Stomach (tissue), 8 donors: ENCODE measurements at regions not wholly inside any gene's neighbourhood (a gene's known extent, or its start where the extent isn't known, plus 50 kb on each side); places are given as distances from the start of the nearest gene placed in this dataset.

ENCODE experiments used
- DNase-seq, 2 donors: peaks; one replicate each; pipeline versions ENCODE4 v3.0.0 to v3.0.0-alpha.2; 2013 to 2019
- H3K27ac ChIP-seq, 5 donors: fragments of 200-600 bp in 4 of 5; sonication (generic) in 4 of 5; one replicate each; pipeline ENCODE4 v1.5.1; 2013 to 2019; ENCODE audit warnings: mild to moderate bottlenecking in 1 of 5, moderate library complexity in 1 of 5
- H3K27me3 ChIP-seq, 3 donors: fragments of 200-600 bp; sonication (generic); one replicate each; pipeline ENCODE4 v1.5.1; 2017 to 2019; ENCODE audit warnings: mixed run types in 1 of 3
- H3K36me3 ChIP-seq, 4 donors: fragments of 200-600 bp; sonication (generic); 1 replicate in 3 of 4; 2 replicates in 1 of 4; pipeline ENCODE4 v1.5.1; 2016 to 2019
- H3K4me1 ChIP-seq, 4 donors: fragments of 200-600 bp; sonication (generic); one replicate each; pipeline ENCODE4 v1.5.1; 2016 to 2019
- H3K4me3 ChIP-seq, 4 donors: fragments of 200-600 bp; sonication (generic) in 3 of 4; one replicate each; pipeline ENCODE4 v1.5.1; 2016 to 2019; ENCODE audit warnings: mild to moderate bottlenecking in 1 of 4
- H3K9me3 ChIP-seq, 4 donors: fragments of 200-600 bp; sonication (generic); one replicate each; pipeline ENCODE4 v1.5.1; 2016 to 2019
- EP300 ChIP-seq: sonication (generic); formaldehyde crosslinking; IDR thresholded peaks from one replicate; pipeline ENCODE4 v1.6.1; 2017; ENCODE audit warnings: antibody characterized with exemption
- POLR2A ChIP-seq, 4 donors: fragments of 450-650 bp; IDR thresholded peaks; one replicate each; pipeline ENCODE4 v1.6.1; 2016; ENCODE audit warnings: antibody characterized with exemption in 4 of 4, control low read depth in 2 of 4, mild to moderate bottlenecking in 1 of 4, moderate library complexity in 1 of 4
- POLR2AphosphoS5 ChIP-seq, 3 donors: sonication (generic); formaldehyde crosslinking; IDR thresholded peaks; one replicate each; pipeline ENCODE4 v1.6.1; 2016; ENCODE audit warnings: antibody characterized with exemption in 3 of 3
- WGBS, 5 donors: extraction: QIAGEN DNeasy Blood & Tissue Kit in 3 of 5; methylation state at CpG; one replicate each; pipeline versions ENCODE4 v1.1.5 to v1.1.7; 2013 to 2018; 5-methylcytosine and 5-hydroxymethylcytosine counted together
- intact Hi-C: fragments of 100-400 bp; cut with DNase I; formaldehyde crosslinking; loops from one replicate; pipeline ENCODE4 v1.15.1; 2023; ENCODE audit warnings: low total_unique reads
- TF ChIP-seq, protein P1 (sequence below), 7 experiments: fragments of 450-650 bp in 4 of 7; fragments of 200-600 bp in 3 of 7; sonication (generic) in 3 of 7; IDR thresholded peaks; one replicate each; pipeline ENCODE4 v1.5.1; 2016 to 2019; ENCODE audit warnings: antibody characterized with exemption in 7 of 7, control low read depth in 2 of 7, mild to moderate bottlenecking in 1 of 7
- donor health status: healthy with polysubstance abuse.
- donor health status: Bipolar disorder and iron deficiency.
- donor health status: healthy.

DNA sequence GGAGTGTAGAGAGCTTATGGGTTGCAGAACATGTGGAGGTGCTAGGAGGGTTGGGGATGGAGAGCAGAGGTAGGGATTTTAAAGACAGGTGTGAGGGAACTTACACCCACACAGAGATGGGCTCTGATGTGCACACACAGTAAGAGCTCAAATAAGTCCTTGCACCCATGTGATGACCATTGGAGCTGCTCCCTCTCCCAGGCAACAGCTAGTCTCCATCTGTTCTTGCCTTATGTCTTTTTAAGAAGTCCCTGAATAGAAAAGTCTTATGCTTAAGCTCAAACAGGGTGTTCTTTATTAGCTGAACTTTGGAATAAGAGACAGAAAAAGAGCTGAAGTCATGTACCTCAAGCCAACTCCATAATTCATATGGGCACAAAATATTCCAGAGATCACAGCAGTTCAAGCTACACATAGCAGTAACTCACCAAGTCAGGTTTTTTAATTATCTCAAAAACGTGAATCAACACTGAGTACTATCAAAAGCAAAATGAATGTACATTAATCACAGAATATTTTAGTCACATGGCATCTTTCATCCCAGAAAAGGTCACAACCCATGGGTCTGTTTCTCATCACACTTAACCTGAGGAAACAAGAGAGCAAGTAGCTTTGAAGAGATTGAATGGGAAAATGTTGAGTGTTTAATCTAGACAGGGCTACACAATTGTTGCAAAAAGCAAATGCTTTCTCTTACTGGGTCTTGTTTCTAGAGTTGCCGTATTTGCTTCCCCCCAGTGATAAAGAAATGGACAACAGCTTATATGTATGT lies 1513.6 kb upstream of the SEL1L start:
- Histone ChIP-seq H3K27ac (no peak overlapping the region), H3K9me3 (no peaks in the 10 kb centered on the region), H3K27me3 (no peaks in the 10 kb centered on the region), H3K36me3 (no peaks in the 10 kb centered on the region), H3K4me1 (no peaks in the 10 kb centered on the region), H3K4me3 (no peak overlapping the region)
- TF ChIP-seq POLR2A (IDR thresholded peaks at IDR 0.05), result no peak
- no peak for TF ChIP-seq EP300
- TF ChIP-seq, protein P1, sequence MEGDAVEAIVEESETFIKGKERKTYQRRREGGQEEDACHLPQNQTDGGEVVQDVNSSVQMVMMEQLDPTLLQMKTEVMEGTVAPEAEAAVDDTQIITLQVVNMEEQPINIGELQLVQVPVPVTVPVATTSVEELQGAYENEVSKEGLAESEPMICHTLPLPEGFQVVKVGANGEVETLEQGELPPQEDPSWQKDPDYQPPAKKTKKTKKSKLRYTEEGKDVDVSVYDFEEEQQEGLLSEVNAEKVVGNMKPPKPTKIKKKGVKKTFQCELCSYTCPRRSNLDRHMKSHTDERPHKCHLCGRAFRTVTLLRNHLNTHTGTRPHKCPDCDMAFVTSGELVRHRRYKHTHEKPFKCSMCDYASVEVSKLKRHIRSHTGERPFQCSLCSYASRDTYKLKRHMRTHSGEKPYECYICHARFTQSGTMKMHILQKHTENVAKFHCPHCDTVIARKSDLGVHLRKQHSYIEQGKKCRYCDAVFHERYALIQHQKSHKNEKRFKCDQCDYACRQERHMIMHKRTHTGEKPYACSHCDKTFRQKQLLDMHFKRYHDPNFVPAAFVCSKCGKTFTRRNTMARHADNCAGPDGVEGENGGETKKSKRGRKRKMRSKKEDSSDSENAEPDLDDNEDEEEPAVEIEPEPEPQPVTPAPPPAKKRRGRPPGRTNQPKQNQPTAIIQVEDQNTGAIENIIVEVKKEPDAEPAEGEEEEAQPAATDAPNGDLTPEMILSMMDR (IDR thresholded peaks at IDR 0.05), result no peak
- TF ChIP-seq POLR2AphosphoS5 (IDR thresholded peaks at IDR 0.05), result no peak
- no peak for DNase-seq
- intact Hi-C loops, result no loop called here
- 34 to 43% (median 39%) methylated on average over 2 of the region's 2 CpGs for WGBS, 5 donors

DNA sequence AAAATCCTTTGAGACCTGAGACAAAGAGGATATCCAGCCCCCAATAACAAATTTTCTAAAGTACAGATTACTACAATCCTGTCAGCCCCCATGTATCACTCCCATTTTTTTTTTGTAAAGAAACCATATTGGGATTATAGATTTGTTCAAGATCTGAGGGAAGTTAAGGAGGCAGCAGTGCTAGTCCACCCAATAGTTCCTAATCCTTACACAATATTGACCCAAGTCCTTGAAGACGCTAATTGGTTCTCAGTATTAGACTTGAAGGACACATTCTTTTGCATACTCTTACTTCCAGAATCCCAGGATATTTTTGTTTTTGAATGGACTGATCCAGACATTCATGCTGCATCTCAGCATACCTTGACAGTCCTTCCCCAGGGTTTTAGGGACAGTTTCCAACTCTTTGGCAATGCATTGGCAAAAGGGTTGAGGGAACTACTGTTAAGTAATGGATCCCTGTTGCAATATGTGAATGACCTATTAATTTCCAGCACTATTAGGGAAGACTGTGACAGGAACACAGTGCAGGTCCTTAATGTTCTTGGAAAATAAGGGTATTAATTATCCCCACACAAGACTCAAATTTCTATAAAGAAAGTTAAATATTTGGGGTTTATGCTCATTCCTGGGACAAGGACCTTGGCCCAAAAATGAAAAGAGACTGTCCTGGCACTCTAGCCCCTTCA lies 1519.5 kb upstream of the SEL1L start:
- H3K4me1 ChIP-seq, result peaks cover 0 to 3% (median 0%) of the 10 kb centered on the region in 4 donors
- no peaks in the 10 kb centered on the region for H3K9me3 ChIP-seq
- TF ChIP-seq POLR2A (IDR thresholded peaks at IDR 0.05) (no peak), POLR2AphosphoS5 (IDR thresholded peaks at IDR 0.05) (no peak), EP300 (no peak)
- TF ChIP-seq, protein P1 (IDR thresholded peaks at IDR 0.05), result no peak
- intact Hi-C loops, result no loop called here
- no peaks in the 10 kb centered on the region for H3K36me3 ChIP-seq
- no peak overlapping the region for H3K4me3 ChIP-seq
- 87 to 98% (median 90%) methylated on average over 1 of the region's 1 CpG for WGBS, 5 donors
- no peaks in the 10 kb centered on the region for H3K27me3 ChIP-seq
- H3K27ac ChIP-seq, result no peak overlapping the region
- DNase-seq, result no peak

DNA sequence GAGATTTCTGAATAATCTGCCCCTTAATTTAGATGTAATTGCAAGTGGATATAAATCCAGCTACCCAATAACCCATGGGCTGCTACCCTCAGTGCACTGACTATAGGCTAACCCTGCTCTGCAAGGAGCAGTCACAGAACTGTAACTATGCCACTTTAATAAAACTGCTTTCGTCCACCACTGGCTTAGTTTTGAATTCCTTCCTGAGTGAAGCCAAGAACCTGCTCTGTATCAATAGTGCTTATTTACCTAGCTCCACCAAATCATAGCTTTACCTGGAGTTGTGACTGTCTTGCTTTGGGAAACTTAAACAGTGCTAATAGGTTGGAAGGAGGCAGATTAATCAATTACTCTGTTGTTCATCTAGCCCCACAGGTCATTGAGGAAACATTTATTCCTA lies 1524.4 kb upstream of the SEL1L start:
- DNase-seq, result no peak
- no peak overlapping the region for H3K4me3 ChIP-seq
- H3K36me3 ChIP-seq, result no peaks in the 10 kb centered on the region
- H3K27ac ChIP-seq, result no peak overlapping the region
- TF ChIP-seq POLR2AphosphoS5 (IDR thresholded peaks at IDR 0.05) (no peak), POLR2A (IDR thresholded peaks at IDR 0.05) (no peak), EP300 (no peak)
- TF ChIP-seq, protein P1 (IDR thresholded peaks at IDR 0.05), result no peak
- intact Hi-C loops, result no loop called here
- WGBS, 5 donors, result 22 to 52% (median 27%) methylated on average over 1 of the region's 1 CpG
- no peaks in the 10 kb centered on the region for H3K9me3 ChIP-seq
- no peaks in the 10 kb centered on the region for H3K27me3 ChIP-seq
- peaks cover 0 to 9% (median 0%) of the 10 kb centered on the region in 4 donors for H3K4me1 ChIP-seq

DNA sequence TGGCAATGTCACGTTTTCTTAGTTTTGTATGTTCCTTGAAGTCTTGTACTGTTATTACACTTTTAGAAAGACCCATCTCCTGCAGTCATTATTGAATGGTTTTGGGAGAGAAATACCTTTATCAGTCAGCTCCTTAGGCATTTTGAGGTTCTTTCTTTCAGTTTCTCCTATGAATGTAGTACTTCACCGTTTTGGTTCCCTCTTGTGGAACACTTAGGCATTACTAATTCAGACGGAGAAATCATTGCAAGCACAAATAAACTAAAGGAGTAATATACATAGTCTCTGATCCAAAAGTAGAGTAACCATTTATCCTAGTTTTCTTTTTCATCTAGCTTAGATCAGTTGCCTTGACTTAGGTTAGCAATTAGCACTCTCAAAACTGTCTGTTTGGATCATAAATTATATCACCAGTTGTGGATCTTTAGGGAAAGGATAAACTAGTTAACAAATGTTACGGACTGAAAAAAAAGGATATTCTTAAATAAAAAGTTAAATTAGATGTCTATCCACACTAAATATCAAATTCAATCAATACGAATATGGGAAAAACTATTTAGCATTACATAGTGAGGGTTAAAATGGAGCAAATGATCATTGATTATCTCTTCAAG lies 1538.3 kb upstream of the SEL1L start:
- H3K36me3 ChIP-seq, result no peaks in the 10 kb centered on the region

More for the DNA sequence above, 1538.3 kb upstream of the SEL1L start:
- intact Hi-C loops, result no loop called here
- H3K27me3 ChIP-seq, result no peaks in the 10 kb centered on the region
- TF ChIP-seq, protein P1 (IDR thresholded peaks at IDR 0.05), result peak in 3 of 7 experiments; percentile 28 to 38 (median 38)
- TF ChIP-seq EP300 (no peak), POLR2A (IDR thresholded peaks at IDR 0.05) (no peak), POLR2AphosphoS5 (IDR thresholded peaks at IDR 0.05) (no peak)
- no peak for DNase-seq
- H3K27ac ChIP-seq, result no peak overlapping the region
- H3K9me3 ChIP-seq, result no peaks in the 10 kb centered on the region
- H3K4me1 ChIP-seq, result no peaks in the 10 kb centered on the region
- H3K4me3 ChIP-seq, result no peak overlapping the region
- 55 to 66% (median 57%) methylated on average over 5 of the region's 5 CpGs for WGBS, 5 donors
